ENCODE measurements at regions not wholly inside any gene's neighbourhood (a gene's known extent, or its start where the extent isn't known, plus 50 kb on each side); places are given as distances from the start of the nearest gene placed in this dataset.

DNA sequence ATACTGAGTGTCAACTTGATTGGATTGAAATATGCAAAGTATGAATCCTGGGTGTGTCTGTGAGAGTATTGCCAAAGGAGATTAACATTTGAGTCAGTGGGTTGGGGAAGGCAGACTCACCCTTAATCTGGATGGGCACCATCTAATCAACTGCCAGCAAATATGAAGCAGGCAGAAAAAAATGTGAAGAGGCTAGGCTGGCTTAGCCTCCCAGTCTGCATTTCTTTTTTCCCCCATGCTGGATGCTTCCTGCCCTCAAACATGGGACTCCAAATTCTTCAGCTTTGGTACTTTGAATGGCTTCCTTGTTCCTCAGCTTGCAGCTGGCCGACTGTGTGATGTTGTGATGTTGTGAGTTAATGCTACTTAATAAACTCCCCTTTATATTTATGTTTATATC lies 577.4 kb downstream of the CPS1 start:
- TF ChIP-seq POLR2AphosphoS5 (IDR thresholded peaks at IDR 0.05; ENCODE audit: low read depth, low read length) (no peak), POLR2A (IDR thresholded peaks at IDR 0.05; ENCODE audit: low read depth, low read length) (no peak), SPI1 (IDR thresholded peaks at IDR 0.05; ENCODE audit: low read depth, low read length) (no peak), TAF1 (IDR thresholded peaks at IDR 0.05; ENCODE audit: low read depth, low read length) (no peak), PAX5 (IDR thresholded peaks at IDR 0.05; ENCODE audit: insufficient read depth, low read length, severe bottlenecking) (no peak)
